SHP77 treated with DMSO at 0.1 percent for 48 hours (cell line): ENCODE measurements at regions not wholly inside any gene's neighbourhood (a gene's known extent, or its start where the extent isn't known, plus 50 kb on each side); places are given as distances from the start of the nearest gene placed in this dataset.
A peak's percentile ranks its signal among the peaks of the same experiment; 100 is the strongest.

Source experiments
- DNase-seq: peaks from one replicate; lab custom pipeline; 2025; lab: John Stamatoyannopoulos, UW

DNA sequence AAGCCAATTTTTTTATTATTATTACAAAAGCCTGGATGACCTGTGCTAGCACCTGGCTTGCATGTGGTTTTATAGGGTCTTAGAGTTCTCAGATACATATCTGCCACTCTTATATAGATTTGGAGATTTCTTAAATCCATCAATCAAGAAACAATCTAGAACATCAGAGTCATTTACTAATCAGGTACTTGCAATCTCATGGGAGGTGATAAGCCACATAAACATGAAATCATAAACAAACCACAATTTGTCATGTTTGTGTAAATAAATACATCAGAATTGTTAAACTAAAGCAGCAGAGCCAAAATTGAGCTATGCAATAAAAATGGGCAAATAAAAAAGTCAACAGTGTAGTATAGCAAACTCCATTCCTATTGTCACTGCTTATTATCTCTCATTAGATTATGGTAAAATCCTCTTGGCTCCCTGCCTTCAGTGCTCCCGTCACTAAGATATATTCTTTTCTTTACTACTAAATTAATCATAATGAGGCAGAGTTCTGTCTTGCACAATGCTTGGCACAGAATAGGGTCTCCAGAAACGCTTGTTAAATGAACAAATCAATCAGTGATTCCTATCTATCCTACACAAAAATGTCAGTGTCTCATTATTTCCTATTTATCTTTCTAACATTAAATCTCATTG lies 108.7 kb upstream of the TTC29 start:
- no peak for DNase-seq

DNA sequence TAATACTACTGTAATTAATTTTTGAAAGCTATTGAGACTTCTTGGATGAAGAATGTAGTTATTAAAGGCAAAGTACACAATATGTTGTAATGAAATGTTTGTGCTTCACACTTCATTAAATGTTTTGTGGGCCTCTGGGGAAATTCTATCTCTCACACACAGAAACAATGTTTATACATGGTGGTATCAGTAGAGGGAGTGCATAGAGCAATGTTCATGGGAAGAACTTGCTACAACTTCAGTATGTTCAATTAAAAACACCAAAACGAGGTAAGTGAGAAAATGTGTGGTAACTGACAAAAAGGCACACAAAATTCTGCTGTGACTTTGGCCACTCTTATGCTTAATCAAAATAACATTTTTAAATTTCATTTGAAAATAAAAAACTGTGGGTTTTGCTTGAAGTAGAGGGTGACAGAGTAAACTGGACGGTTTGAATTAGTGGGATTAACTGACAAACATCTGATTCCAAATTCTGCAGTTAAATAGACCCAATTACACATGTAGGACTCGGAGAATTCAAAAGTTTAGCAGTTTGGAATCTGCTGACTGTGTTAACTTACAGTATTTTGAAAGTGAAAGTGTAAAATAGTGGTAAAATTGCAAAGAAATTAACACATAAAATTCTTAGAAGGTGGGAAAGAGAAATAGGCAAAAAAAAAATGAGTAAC lies 111.4 kb upstream of the TTC29 start:
- DNase-seq = no peak

DNA sequence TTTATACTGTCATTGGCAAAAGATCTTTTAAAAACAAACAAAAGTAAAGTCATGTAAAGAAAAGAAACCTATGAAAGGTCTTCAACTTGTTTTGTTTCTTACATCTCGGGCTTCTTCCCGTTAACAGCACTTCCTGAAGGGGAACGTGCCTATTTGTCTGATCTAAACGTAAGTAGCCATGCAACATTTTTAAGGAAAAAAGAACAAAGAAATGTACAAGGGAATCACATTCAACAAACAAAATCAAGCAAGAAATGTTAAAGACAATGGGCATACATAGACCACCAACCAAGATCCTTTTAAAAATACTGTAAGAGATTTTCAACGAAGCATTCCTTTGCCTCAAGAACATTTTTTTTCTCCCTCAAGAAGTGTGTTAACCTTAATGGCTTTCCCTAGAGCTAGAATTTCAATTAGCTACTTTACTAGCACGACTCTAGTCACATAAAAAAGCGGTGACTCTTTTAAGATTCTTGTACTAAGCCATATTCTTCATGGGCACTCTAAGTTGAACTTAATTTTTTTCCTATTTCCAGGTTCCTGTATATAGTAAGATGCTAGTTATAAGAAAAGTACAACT lies 112.0 kb upstream of the TTC29 start:
- no peak for DNase-seq

DNA sequence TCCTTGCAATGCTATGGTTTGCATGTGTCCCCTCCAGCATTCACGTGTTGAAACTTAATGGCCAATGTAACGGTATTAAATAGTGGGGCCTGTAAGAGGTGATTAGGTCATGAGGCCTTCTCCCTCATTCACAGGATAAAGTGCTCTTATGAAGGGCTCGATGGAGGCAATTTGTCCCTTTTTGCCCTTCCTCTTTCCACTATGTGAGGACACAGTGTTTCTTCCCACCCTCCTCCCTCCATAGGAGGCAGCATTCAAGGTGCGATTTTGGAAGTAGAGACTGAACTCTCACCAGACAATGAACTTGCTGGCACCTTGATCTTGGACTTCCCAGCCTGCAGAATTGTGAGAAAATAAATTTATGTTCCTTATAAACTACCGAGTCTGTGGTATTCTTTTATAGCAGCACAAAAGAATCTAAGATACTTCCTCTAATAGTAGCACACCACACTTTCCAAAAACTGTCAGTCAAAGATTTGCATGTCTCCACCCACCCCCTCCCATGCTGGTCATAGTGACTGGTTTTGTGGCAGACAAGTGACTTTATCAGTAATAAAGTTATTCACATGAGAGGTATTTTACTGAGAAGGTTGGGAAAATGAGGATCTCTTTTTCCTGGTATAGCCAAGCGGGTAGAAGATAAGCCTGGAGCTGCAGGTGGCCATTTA lies 113.5 kb upstream of the TTC29 start:
- no peak for DNase-seq

DNA sequence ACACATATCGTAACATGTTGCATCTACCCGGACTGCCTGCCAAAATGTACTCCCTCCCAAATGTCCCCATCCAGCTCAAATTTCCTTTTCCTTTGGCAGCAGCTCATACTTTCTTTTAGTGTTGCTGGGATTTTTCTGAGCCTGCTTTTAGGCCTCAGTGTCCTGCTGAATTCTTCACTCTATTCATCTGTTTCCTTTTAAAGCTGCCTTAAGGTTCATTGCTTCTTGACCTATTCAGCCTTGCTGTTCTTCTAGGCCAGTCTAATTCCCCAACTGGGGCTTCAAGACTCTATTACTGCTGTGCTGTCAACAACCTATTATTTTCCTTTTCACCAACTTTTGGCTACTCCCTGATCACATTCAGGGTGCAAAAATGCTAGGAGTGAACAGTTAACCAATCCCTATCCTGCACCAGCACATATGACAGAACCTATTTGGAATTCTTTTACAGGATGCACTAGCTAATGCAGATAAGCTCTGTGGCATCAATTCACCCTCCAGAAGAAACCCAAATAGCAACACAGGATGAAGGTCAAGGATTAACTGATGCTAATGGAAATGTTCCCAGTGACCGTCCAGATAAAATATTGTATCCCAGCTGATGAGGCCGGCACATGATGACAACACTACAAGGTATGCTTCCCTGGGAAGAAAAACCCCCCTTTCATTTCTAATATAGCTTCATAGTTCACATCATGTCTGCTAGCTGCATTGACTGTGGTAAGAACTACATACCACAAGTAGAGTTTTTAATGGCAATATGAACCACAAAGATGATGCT lies 114.7 kb upstream of the TTC29 start:
- no peak for DNase-seq

DNA sequence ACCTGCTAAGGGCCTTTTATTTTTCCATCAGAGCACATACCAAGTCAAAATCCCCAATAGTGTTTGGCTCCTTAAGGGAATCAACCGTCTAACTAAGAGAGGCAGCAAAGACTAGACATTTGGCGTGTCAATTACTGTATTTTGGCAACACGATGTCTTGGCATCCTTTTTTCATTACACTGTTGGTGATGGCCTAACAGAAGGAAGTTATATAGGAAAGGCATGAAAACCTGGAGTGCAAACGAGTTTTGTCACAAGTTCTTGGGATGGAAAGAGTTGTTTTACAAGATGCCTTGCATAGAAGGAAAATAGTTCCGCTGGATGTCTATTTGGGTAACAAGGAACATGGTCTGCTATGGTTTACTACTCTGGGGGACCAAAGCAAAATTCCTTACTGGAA lies 119.2 kb upstream of the TTC29 start:
- no peak for DNase-seq

DNA sequence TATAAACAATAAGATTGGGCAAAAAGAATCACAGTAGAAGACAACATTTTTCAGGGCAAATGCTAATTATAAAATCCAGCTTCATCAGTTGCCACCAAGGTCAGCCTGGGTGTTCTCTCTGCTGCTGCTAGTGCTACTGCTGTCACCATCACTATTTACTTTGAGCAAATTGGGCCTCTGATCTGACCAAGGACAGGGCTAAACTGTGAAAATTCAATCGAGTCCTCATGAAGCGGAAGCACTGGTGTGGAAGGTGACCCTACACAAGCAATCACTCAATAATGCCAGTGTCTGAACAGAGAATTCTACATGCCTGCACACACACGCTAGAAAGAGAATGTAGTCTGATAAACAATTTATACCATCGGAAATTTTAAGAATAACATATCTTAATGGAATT lies 122.9 kb upstream of the TTC29 start:
- DNase-seq = no peak

DNA sequence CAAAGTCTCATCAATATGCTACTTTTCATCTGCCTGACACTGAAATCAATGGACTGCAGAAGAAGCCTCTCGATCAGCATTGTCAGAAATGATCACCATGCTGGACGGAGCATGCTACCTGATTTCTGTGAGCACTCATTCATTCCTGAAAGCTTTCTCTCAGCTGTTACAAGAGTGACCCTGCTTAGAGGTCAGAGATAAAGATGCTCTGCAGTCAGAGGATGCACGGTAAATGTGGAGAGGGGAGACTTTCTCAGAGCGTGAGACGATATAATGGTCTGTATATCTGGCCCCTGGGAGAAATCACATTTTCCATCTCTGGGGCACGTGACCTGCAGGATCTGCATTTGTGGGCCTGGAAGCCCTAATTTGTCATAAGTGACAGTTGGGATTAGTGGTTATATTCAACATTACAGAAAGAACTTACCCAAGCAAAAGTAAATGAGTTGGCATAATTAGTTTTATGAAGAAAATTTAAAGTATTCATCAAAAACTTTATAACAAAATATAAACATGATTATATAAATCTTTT lies 125.6 kb upstream of the TTC29 start:
- no peak for DNase-seq

DNA sequence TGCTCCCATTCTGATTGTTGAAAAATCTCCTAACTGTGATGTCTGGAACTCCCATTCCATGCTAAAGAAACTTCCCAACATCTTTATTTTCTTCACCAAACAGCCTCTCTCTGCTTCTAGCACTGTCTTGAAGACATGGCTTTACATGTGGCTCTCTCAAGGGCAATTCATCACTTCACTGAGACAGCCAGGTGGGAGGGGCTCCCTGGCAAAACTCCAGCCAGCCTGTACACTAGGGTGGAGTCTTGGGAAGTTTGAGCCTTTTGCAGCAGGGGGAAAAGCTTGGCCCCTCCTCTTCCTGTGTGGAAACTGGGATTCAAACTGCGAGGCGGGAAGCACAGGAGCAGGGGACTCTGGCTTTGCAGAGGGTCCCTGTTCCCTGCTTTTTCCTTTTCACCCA lies 130.5 kb upstream of the TTC29 start:
- no peak for DNase-seq

DNA sequence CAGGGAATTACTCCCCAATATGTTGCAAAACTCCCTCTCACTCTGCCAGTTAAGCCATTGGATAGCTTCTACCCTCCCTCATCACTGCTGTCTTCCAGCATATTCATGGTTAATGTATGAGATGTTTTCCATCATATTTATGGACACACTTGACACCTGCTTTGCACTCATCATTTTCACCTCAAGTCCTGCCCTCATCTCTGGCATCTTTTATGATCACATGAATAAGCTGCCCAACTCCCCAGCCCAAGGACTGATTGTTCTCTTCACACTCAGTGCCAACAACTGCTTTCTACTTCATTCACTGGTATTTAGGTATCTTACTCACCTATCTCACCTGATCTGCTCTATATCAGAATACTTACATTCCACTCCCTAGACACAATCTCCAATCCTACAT lies 131.1 kb upstream of the TTC29 start:
- DNase-seq = no peak

DNA sequence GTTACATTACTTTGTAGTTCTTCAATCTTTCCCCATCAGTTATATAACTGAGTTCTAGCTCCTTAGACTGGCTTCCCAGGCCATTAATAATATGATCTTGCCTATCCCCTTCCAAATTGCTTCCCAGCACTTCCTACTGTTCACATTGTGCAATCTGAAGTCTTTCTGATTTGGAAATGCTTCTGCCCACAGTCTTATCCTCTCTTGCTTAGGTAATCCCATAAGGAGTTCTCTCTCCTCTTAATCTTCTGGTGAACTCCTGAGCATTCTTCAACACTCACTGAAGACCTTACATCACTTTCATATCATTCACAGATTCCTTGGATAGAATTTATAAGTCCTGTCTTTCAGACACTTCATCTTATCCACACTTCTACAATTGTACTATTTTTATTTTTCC lies 132.7 kb upstream of the TTC29 start:
- no peak for DNase-seq

DNA sequence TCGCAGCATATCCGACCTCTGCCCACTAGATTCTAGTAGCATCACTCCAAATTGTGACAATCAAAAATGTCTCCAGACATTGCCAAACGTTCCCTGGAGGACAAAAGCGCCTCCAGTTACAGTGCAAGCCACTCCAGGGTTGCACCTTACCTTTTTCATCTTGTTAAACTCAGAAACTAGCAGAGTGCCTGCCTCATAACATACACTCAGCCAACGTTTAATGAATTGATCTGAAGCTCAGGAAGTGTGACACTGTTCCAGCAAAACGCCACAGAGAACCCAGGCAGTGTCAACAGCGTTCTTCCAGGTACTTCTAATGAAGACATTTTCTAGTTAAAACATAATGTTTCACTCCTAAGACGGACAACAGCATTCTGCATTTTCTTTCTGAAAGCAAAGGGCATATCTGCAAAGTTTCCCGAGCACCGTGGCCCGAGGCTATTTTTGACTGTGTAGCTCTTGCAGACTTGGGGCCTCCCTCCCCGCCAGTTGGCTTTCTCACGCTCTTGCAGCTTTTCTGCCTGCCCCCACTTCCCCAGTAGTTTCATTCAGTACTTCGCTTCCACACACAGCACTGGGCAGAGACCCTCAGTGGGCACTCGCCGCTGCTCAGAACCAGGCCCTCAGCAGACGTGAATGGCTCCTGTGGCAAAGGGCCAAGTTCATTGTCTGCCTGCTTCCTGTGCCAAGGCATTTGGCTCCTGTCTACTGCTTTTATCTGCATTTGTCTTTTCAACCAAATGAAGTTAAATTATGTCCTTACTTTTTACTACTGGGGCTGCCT lies 133.4 kb upstream of the TTC29 start:
- no peak for DNase-seq

DNA sequence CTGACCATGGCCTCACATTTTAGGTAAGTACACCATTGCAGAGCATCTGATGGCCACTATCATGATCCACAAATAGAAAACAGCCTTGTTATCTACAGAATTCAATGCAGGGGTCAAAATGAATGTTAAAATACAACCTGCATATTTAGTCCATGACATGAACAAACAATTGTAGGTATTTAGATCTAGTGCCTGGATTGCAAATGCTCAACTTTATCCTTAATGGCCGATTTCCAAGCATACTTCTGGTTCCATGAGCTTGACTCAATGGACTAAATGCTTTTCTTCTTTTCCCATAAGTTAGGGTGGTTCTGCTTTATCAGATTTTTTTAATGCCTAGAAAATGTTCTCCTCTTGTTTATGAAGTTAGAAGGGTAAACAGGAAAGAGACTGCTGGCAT lies 139.2 kb upstream of the TTC29 start:
- DNase-seq = no peak

DNA sequence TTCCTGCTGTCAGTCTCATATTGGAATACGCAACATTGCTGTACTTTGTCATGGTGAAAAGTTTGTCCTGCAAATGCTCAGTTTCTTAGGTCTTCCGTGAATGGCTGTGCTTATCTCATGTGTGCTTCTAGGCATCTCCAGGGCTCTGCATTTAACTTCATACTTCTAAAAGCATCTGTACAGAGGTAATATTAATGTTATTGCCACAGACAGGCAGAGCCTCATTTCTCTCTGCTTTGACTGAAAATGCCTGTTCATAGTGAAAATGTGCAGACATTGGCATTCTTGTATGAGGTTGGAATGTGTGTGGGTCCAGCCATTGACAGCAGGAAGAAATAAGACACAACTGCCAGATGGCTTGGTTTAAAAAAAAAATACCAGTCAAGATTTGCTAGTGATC lies 140.1 kb upstream of the TTC29 start:
- DNase-seq = no peak

DNA sequence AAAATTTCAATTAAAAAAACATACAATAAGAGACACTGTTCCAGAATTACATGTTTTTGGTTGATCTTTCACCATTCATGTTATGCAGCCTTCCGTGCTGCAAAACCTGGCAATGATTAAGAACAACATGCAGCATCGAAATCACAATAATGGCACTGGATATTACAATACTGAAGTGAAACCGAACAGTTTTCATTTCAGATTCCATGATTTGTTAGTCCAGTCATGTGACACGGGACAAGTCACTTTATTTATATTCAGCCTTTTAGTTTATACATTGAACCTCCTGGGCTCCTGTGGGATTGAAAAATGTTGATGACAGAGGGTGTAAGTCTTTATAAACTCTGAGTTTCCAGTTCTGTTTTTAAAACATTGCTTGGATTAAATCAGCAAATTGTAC lies 142.5 kb upstream of the TTC29 start:
- no peak for DNase-seq

DNA sequence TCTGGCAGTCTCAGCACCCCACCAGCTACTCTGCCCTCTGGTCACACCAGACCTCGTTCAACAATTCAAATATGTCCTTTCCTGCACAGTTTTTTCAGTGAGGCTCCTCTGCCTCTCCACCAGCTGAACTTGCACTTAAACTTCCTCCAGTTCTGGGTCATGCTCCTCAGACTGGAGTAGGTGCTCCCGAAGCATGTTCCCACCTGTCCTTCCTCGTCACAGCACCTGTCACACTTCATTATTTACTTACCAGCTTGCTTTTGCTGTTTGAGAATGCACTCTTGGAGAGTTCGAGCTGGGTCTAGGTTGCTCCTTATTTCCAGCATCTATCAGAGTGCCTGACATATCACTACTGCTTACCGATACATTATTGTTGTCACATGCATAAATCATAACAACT lies 144.8 kb upstream of the TTC29 start:
- DNase-seq = no peak

DNA sequence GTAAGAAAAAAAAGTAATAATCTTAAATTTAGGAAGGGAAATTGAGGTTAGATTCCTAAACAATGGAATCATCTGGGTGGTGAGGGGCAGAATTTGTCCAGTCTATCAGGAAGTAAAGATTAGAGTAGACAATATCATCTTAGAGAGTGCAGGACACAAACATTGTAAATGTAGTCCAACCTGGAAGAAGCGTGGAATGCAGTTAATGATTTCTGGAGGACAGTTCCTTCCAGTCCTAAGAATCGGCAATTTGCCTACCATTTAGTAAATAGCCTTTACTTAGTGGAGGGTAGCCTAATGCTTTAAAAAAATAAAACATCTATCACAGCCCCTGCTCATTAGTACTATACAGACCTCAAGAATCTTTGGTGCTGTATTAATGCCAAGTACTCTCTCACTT lies 147.5 kb upstream of the TTC29 start:
- DNase-seq = no peak

DNA sequence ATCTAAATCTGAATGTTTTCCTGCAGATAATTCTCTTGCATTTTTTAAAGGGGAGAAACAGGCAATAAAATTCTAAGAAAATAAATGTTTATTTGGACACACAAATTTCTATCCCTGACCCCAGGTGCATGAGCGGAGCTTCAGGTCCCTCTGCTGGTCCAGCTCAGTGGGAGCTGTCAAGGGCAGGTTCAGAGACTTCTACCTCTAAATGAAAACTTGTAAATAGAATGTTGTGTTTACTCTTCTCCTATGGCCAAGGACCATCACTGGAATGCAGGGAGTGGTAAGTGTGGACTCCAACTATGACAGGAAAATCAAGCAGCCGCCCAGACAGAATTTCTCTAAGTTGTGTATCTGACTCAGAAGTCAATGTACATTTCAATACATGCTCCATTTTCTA lies 148.6 kb upstream of the TTC29 start:
- no peak for DNase-seq

DNA sequence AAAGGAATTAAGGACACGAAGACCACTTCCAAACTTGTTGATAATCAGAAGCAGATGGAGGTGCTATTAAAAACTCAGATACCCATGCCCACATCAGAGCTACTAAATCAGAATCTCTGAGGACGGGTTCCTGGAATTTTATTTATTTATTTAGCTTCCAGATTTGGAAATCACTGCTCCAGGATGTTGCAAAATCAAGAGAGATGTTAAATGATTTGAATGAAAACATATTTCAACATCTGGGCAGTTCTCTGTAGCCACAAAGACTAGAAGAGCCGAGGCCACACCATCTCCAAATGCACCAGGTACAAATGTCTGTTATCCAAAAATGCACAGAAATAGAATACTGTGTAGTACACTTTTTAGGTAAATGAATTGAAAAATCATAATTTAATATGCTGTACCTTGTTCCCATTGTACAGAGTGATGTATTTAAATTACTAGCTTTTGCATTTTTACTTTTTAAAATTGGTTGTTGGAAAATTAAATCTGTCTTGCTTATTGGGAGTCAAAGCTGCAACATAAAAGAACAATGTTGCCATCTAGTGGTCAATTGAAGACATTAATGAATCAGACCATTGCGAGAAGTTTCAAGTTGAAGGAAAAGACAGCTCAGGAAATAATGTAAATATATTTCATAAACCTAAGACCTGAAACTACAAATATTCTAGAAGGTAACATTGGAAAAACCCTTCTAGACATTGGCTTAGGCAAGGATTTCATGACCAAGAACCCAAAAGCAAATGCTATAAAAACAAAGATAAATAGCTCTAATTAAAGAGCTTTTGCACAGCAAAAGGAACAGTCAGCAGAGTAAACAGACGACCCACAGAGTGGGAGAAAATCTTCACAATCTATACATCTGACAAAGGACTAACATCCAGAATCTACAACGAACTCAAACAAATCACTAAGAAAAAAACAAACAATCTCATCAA lies 151.3 kb upstream of the TTC29 start:
- peak; percentile 34 for DNase-seq

DNA sequence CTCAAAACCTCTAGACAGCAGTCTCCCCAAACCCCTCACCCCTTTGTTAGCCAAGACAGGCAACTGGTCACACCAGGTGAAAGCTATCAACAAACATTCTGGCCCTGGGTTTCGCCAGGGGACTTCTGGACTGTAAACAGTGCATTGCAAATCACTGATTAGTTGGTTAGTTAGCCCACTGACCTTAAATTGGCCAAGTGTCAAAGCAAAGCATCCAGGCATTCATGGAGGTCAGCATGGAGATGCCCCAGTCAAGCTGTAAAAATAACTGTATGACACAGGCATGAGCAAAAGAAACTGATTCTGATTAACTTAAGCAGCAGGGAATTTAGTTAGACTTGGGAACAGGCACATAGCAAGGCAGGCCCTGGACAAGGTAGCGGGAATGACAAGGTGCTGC lies 156.0 kb upstream of the TTC29 start:
- DNase-seq = no peak
